C4-2B (cell line): ENCODE measurements at regions not wholly inside any gene's neighbourhood (a gene's known extent, or its start where the extent isn't known, plus 50 kb on each side); places are given as distances from the start of the nearest gene placed in this dataset.

Experiments
- CTCF ChIP-seq: fragments of 450-650 bp; conservative IDR thresholded peaks from 2 replicates; pipeline ENCODE4 v1.5.1; 2017; ENCODE audit warnings: mild to moderate bottlenecking
- ZFX ChIP-seq: fragments of 450-650 bp; IDR thresholded peaks from 2 replicates; pipeline ENCODE4 v1.6.1; 2017

- TF ChIP-seq CTCF (no peak), ZFX (no peak)
Observed at GRCh38 chr3:161598639-161599038, 102.0 kb downstream of the OTOL1 start.
